CD4-positive, alpha-beta T cell treated with Interleukin-4 for 1 hour (primary cell): ENCODE measurements at regions not wholly inside any gene's neighbourhood (a gene's known extent, or its start where the extent isn't known, plus 50 kb on each side); places are given as distances from the start of the nearest gene placed in this dataset.
A peak's percentile ranks its signal among the peaks of the same experiment; 100 is the strongest.

ENCODE experiments used
- DNase-seq, 2 donors: peaks; one replicate each; pipeline ENCODE4 v3.0.0-alpha.2; 2020 to 2022

GRCh38 chr7:106480616-106481031 is 180.3 kb downstream of the CCDC71L start:
- no peak for DNase-seq

GRCh38 chr7:106480161-106480579 is 180.8 kb downstream of the CCDC71L start:
- no peak for DNase-seq

- DNase-seq, result no peak
These were observed 184.2 kb downstream of the CCDC71L start for GRCh38 chr7:106476751-106477150.

DNA sequence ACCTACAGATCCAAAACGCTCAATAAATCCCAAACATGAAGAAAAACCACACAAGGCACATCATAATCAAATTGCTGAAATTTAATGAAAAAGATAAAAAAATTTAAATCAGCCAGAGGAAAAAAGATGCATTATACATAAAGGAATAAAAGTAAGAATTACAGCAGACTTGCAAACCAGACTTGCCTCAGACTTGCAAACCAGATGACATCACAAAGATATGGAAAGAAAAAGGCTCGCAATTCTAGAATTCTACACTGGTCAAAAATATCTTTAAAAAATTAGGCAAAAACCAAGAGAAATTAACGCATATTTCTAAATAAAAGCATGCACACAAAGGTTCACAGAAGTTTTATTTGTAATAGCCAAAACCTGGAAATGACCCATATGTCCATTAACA is 188.0 kb upstream of the NAMPT start:
- DNase-seq, result no peak

GRCh38 chr7:106471686-106472440 is 187.1 kb upstream of the NAMPT start:
- no peak for DNase-seq

GRCh38 chr7:106471021-106471420 is 186.2 kb upstream of the NAMPT start:
- DNase-seq, result no peak

DNA sequence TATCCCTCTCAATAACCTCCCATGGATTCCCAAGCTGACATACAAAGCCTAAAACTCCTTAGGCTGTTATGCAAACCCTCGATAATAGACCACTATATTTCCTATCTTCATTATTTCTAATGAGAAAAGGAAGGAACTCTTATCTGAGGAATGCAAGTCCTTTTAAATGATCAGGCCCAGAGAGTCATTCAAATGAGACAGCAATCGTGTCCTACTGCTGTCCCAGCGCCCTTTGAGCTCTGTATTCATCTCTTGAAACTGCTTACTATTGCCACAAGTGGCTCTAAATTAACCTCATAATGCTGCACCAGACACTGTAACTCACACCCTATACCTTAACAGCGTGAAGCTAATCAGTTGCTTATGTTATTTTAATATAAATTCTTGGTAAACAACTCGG is 182.1 kb upstream of the NAMPT start:
- DNase-seq, result no peak

DNA sequence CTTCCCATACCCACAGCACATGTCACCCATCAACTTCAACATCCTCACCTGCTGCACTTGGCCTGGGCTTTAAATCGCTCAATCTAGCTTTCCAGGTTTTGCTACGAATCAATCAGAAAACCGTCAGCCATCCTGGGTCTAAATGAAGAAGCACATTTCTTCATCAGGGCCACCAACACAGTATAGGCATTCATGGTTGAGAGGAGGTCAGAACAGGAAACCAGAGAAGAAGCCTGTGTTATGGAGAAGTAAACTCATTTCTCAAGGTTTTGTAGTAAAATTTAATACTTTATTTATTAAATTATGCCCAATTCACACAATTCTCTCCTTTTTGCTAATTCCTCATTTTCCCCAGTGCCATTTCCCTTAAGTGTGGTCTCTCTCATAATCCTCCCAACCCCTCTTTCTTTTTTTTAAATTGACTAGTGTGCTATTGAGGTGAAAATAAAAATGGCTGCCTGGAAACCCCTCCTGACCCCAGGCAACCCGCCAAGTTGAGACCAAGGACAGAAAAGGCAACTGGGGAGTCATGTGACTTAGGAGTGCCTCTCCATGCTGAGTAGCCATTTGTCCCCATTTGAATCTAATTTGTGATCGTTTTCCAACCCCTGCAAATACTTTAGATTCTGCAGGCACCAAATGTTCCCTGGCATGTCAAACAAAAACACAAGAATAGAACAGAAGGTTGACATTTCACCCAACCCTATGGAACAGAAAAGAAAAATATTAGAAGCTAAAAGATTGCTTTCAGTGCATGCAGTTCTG is 181.1 kb upstream of the NAMPT start:
- DNase-seq, result no peak

DNA sequence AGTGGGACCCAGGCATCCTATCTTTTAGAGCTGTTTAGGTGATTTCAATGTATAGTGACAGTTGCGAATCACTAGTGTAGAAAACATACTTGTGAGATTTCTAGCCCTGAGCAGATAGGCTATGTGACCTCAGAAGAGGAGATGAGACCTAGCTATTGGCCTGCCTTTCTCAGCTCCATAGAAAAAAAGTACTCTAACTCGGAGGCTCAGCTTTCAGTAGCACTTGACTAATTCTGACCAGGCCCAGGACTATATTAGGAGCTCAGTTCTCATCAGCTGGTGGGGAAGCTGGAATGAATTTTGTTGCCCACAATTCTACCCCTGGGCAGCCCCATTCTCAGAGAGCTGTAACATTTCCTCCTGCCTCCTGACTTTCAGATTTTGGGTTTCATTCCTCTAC is 179.9 kb upstream of the NAMPT start:
- DNase-seq, result no peak

DNA sequence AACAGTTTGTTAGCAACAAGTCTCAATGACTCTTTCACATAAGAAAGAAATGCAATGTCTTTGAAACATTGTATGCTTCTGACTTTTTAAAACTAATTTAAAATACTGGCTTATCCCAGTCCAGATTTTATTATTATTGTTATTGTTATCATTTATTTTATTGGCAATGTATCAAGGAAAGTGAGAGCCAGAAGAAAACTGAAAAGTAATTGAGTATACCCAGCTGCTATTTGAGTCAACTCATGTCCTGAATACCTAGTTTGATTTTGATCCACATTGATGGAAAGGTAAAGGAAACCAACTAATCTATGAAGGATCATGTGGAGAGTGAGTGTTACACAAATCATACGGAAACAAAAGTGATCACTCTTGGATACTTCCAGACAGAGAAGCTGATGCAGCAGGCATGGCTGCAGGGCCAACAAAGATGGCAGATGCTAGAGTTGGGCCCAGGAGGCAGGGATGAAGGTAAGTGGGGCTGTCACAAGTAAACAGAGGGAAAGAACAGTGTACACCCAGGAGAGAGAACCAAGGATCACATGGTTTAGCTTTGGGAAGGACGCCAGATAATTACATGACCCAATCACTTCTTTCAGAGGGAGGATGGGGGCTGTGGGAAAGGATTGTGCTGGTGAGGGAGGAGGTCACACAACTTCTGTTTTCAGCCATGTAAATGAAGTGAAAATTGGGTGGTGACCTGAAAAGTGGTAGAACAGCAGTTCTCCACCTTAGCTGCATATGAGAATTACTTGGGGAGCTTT is 179.2 kb upstream of the NAMPT start:
- DNase-seq, result no peak

- DNase-seq, result no peak
These were observed 178.2 kb upstream of the NAMPT start for GRCh38 chr7:106462914-106463482.

- peak in 1 of 2 donors; percentile 35 for DNase-seq
These were observed 177.6 kb upstream of the NAMPT start for GRCh38 chr7:106462365-106462859.

DNA sequence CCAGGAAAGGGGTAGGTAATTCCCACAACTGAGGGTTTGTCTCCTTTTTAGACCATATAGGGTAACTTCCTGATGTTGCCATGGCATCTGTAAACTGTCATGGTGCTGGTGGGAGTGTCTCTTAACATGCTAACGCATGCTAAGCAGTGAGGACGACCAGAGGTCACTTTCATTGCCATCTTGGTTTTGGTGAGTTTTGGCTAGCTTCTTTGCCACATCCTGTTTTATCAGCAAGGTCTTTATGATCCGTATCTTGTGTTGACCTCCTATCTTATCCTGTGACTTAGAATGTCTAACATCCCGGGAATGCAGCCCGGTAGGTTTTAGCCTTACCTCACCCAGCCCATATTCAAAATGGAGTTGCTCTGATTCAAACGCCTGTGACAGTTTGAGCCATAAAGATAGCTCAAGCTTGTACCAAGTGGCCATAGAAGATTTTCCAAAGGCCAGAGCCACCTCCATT is 176.0 kb upstream of the NAMPT start:
- DNase-seq, result peak in 1 of 2 donors; percentile 15

GRCh38 chr7:106459397-106460072 is 174.8 kb upstream of the NAMPT start:
- no peak for DNase-seq

GRCh38 chr7:106457678-106458077 is 172.9 kb upstream of the NAMPT start:
- DNase-seq, result no peak

- no peak for DNase-seq
These were observed 171.5 kb upstream of the NAMPT start for GRCh38 chr7:106456329-106456728.

DNA sequence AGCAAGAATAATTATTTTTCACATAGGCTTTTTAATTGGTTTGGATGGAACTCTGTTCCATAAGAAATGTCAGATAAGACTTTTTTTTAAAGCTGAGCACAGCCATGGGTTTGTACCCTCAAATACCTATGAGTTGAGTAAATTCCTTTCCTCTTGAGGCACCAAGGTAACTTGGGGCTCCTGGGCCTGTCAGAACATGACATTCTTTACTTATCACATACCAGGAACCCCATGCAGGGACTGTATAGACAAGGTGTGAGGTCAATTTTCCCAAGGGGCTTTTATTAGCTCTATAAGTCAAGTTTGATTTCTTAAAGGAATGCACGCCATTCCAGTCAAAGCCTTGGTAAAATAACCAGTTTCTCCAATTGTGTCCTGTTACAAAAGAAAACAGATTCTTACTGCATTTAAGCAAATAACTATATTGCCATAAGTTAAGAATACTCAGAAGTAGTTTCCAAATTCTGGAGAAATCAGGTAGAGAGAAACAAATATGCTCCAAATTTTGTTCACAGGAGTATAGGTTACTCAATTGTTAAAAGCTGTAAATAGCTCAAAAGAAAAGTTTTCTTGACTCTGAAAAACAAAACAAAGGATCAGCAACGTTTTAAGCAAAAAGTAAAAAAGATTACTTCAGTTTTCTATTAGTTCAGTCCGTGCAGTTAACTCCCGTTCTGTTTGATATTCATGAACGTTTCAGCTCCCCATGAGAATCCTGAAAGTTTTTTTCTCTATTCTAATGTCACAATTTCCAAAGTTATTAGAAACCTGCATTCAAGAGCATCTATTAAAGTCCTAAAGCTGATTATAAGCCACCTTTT is 167.5 kb upstream of the NAMPT start:
- no peak for DNase-seq

GRCh38 chr7:106451171-106451570 is 166.4 kb upstream of the NAMPT start:
- no peak for DNase-seq

DNA sequence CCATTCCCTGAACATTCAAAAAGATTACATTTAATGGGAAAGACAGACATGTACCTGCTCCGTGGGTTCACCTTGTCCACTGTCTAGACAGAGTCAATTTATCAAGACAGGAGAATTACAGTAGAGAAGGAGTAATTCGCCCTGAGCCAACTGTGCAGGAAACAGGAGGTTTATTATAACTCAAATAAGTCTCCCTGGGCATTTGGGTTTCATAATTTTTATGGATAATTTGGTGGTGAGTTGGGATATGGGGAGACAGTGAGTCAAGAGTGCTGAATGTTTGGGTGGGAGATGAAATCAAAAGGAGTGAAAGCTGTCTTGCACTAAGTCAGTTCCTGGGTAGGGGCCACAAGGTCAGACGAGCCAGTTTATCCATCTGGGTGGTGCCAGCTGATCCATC is 165.9 kb upstream of the NAMPT start:
- no peak for DNase-seq

GRCh38 chr7:106448992-106449859 is 164.4 kb upstream of the NAMPT start:
- DNase-seq, result no peak
